ENCODE measurements at regions not wholly inside any gene's neighbourhood (a gene's known extent, or its start where the extent isn't known, plus 50 kb on each side); places are given as distances from the start of the nearest gene placed in this dataset.
"Not testable (repeated sequence)": the region's sequence is repeated elsewhere in the genome, so short reads cannot be mapped to it uniquely, and the experiment has no call there.

GRCh38 chr14:18295844-18296243 is 305.1 kb upstream of the OR11H12 start:
- H3K36me3 ChIP-seq; intact Hi-C loops (cut with DNase I); H3K4me1 ChIP-seq; H3K9me3 ChIP-seq; H3K27ac ChIP-seq; ATAC-seq; H3K27me3 ChIP-seq; H3K4me3 ChIP-seq; DNase-seq: not testable (repeated sequence)
- 52% methylated on average over 3 of the region's 3 CpGs for WGBS (ENCODE audit: insufficient coverage, low coverage, low lambda C conversion rate, missing lambda C conversion rate)

DNA sequence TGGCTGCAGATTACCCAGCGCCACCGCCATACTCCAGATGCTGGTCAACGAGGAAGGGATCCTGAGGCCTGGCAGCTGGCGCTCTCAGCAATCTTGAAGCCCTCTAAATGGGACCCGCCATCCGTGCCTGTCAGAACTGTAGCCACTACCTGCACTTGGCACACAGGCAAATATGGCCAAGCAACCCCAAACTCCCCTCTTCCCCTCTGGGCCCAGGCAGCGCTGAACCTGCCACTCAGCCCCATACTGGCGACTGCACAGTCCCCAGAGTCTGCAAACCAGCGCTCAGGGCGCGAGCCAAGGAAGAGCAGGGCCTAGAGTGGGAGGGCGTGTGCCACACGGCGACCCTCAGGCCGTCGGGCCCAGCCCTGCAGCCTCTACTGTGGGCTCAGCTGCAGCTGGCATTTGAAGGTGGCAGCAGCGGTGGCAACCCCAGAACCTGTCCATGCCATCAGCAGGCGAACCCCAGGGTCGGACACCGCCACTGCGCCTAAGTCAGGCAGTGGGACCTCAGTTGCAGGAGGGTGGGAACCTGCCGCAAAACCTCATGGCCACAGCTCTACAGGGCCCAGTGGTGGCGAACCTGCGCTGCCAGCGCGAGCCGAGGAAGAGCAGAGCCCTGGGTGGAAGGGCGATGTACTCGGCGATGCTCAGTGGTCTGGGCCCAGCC is 268.4 kb upstream of the OR11H12 start:
- 43% methylated on average over 4 of the region's 30 CpGs for WGBS (ENCODE audit: insufficient coverage, low coverage, low lambda C conversion rate, missing lambda C conversion rate)
- DNase-seq: peak in 1 of 3 donors; percentile 37

DNA sequence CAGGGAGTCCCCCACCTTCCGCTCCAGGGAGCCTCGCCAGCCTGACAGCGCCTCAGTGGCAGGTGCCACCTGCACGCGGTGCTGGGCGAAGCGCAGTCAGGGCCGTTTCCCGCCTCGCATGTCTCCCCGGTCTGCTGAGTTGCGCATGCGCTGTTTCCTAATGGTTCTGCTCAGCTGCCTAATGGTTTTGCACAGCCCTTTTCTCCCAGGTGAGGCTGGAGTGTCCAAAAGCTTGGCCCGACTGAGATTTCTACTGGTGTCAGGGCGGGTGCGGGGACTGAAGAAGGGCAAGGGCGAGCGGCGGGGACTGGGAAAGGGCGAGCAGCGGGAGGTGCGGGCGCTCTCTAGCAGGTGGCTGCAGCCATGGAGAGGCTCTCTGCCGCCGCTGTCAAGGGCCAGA is 267.6 kb upstream of the OR11H12 start:
- H3K4me1 ChIP-seq; H3K36me3 ChIP-seq; H3K9me3 ChIP-seq; H3K27ac ChIP-seq; H3K4me3 ChIP-seq; ATAC-seq; intact Hi-C loops (cut with DNase I); H3K27me3 ChIP-seq: not testable (repeated sequence)
- 71% methylated on average over 7 of the region's 25 CpGs for WGBS (ENCODE audit: insufficient coverage, low coverage, low lambda C conversion rate, missing lambda C conversion rate)
- DNase-seq: peak in 1 of 3 donors; percentile 48

More for the DNA sequence above, 268.4 kb upstream of the OR11H12 start:
- H3K4me1 ChIP-seq; H3K36me3 ChIP-seq; ATAC-seq; H3K27me3 ChIP-seq; H3K9me3 ChIP-seq; H3K27ac ChIP-seq; intact Hi-C loops (cut with DNase I); H3K4me3 ChIP-seq: not testable (repeated sequence)

DNA sequence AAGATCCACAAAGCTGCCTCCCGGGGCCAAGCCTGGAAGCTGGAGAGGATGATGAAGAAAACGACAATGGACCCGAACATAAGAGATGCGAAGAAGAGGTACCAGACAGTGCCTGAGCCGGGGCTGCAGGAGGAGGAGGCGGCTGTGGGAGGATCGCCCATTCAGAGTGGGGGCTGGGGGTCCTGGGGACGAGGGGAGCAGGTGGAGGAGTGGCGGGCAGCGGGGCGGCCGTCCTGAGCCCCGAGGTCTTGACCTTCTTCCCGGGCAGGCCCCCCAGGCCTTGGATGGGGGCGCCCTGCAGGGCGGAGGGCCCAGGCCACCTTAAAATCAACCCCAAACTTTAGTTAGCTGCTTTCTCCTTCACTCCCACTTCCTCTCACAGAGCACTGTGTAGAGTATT is 267.1 kb upstream of the OR11H12 start:
- WGBS (ENCODE audit: insufficient coverage, low coverage, low lambda C conversion rate, missing lambda C conversion rate): 85% methylated on average over 5 of the region's 16 CpGs
- intact Hi-C loops (cut with DNase I); H3K27ac ChIP-seq; H3K9me3 ChIP-seq; H3K4me3 ChIP-seq; H3K4me1 ChIP-seq; H3K27me3 ChIP-seq; H3K36me3 ChIP-seq; ATAC-seq: not testable (repeated sequence)
- DNase-seq: peak in 1 of 3 donors; percentile 37

Data from right lobe of liver (tissue), 6 donors.